Hepatocyte (in vitro differentiated cells): ENCODE measurements at regions not wholly inside any gene's neighbourhood (a gene's known extent, or its start where the extent isn't known, plus 50 kb on each side); places are given as distances from the start of the nearest gene placed in this dataset.

ENCODE experiments used
- DNase-seq: peaks from one replicate; pipeline ENCODE4 v3.0.0-alpha.2; 2016; ENCODE audit warnings: low spot score
- H2AFZ ChIP-seq: fragments of 200-600 bp; sonication (generic); 2 replicates; pipeline ENCODE4 v1.6.0; 2016; ENCODE audit warnings: antibody characterized with exemption, mild to moderate bottlenecking
- H3K27ac ChIP-seq: fragments of 200-600 bp; sonication (generic); 2 replicates; pipeline ENCODE4 v1.5.1; 2016; ENCODE audit warnings: mild to moderate bottlenecking
- H3K27me3 ChIP-seq: fragments of 200-600 bp; sonication (generic); 2 replicates; pipeline ENCODE4 v1.6.1; 2016
- H3K36me3 ChIP-seq: fragments of 200-600 bp; sonication (generic); replicated peaks from 2 replicates; pipeline ENCODE4 v1.5.1; 2016; ENCODE audit warnings: low read depth; ENCODE audit not compliant: insufficient read depth
- H3K4me1 ChIP-seq: fragments of 200-600 bp; sonication (generic); 2 replicates; pipeline ENCODE4 v1.5.1; 2016; ENCODE audit warnings: mild to moderate bottlenecking, moderate library complexity; ENCODE audit not compliant: insufficient read depth
- H3K4me2 ChIP-seq: fragments of 200-600 bp; sonication (generic); 2 replicates; pipeline ENCODE4 v1.6.0; 2016
- H3K4me3 ChIP-seq: fragments of 200-600 bp; sonication (generic); 2 replicates; pipeline ENCODE4 v1.5.1; 2016; ENCODE audit warnings: mild to moderate bottlenecking
- H3K79me2 ChIP-seq: fragments of 200-600 bp; sonication (generic); 2 replicates; pipeline ENCODE4 v1.6.0; 2017; ENCODE audit warnings: mild to moderate bottlenecking
- H3K9me2 ChIP-seq: fragments of 200-600 bp; sonication (generic); replicated peaks from 2 replicates; pipeline ENCODE4 v1.6.0; 2017; ENCODE audit warnings: mild to moderate bottlenecking; ENCODE audit not compliant: insufficient read depth
- H3K9me3 ChIP-seq: fragments of 200-600 bp; sonication (generic); 2 replicates; pipeline ENCODE4 v1.5.1; 2016; ENCODE audit warnings: low read depth, mild to moderate bottlenecking
- H4K20me1 ChIP-seq: fragments of 200-600 bp; sonication (generic); 2 replicates; pipeline ENCODE4 v1.6.0; 2016; ENCODE audit warnings: mild to moderate bottlenecking; ENCODE audit not compliant: insufficient read depth, poor library complexity, severe bottlenecking
- CTCF ChIP-seq: fragments of 200-600 bp; sonication (generic); IDR thresholded peaks from 2 replicates; pipeline ENCODE4 v1.5.1; 2016; ENCODE audit warnings: antibody characterized with exemption, mild to moderate bottlenecking; ENCODE audit not compliant: poor library complexity
- EZH2 ChIP-seq: fragments of 200-600 bp; sonication (generic); IDR thresholded peaks from 2 replicates; pipeline ENCODE4 v1.6.1; 2016; ENCODE audit warnings: antibody characterized with exemption, mild to moderate bottlenecking, borderline replicate concordance
- EZH2phosphoT487 ChIP-seq: fragments of 200-600 bp; sonication (generic); IDR thresholded peaks from one replicate; pipeline ENCODE4 v1.6.1; 2018; ENCODE audit warnings: antibody characterized with exemption, mild to moderate bottlenecking, low read depth, moderate library complexity; ENCODE audit not compliant: unreplicated experiment, severe bottlenecking
- WGBS: methylation state at CpG from one replicate; pipeline ENCODE4 v1.1.6; 2016; ENCODE audit warnings: low lambda C conversion rate; ENCODE audit errors: missing lambda C conversion rate; 5-methylcytosine and 5-hydroxymethylcytosine counted together

GRCh38 chr4:174084981-174085380 is 198.5 kb downstream of the FBXO8 start:
- no peaks in the 10 kb centered on the region for H3K27me3 ChIP-seq
- H4K20me1 ChIP-seq = no peaks in the 10 kb centered on the region
- no peak overlapping the region for H3K4me2 ChIP-seq
- no peak overlapping the region for H3K27ac ChIP-seq
- DNase-seq = no peak
- H3K36me3 ChIP-seq = no peaks in the 10 kb centered on the region
- H3K79me2 ChIP-seq = no peaks in the 10 kb centered on the region
- no peaks in the 10 kb centered on the region for H3K4me1 ChIP-seq
- H3K4me3 ChIP-seq = no peak overlapping the region
- WGBS = 77% methylated on average over 2 of the region's 2 CpGs
- TF ChIP-seq CTCF (no peak), EZH2phosphoT487 (no peak), EZH2 (no peak)
- H3K9me2 ChIP-seq = no peaks in the 10 kb centered on the region
- no peak overlapping the region for H2AFZ ChIP-seq
- H3K9me3 ChIP-seq = no peaks in the 10 kb centered on the region

GRCh38 chr4:174084542-174084941 is 198.9 kb downstream of the FBXO8 start:
- Histone ChIP-seq H3K4me1 (no peaks in the 10 kb centered on the region), H3K9me2 (no peaks in the 10 kb centered on the region), H3K9me3 (no peaks in the 10 kb centered on the region), H3K79me2 (no peaks in the 10 kb centered on the region), H3K36me3 (no peaks in the 10 kb centered on the region), H3K4me2 (no peak overlapping the region), H3K27ac (peak overlapping the region; percentile 3), H2AFZ (no peak overlapping the region), H3K4me3 (no peak overlapping the region), H3K27me3 (no peaks in the 10 kb centered on the region), H4K20me1 (no peaks in the 10 kb centered on the region)
- no peak for DNase-seq
- 38% methylated on average over 1 of the region's 1 CpG for WGBS
- TF ChIP-seq EZH2 = no peak
- no peak for TF ChIP-seq EZH2phosphoT487
- no peak for TF ChIP-seq CTCF

GRCh38 chr4:174080361-174080760 is 203.1 kb downstream of the FBXO8 start:
- Histone ChIP-seq H3K27me3 (no peaks in the 10 kb centered on the region), H3K79me2 (no peaks in the 10 kb centered on the region), H3K27ac (peak overlapping the region; percentile 81), H3K4me3 (no peak overlapping the region), H2AFZ (no peak overlapping the region), H3K36me3 (no peaks in the 10 kb centered on the region), H3K9me3 (no peaks in the 10 kb centered on the region), H4K20me1 (no peaks in the 10 kb centered on the region), H3K4me2 (no peak overlapping the region), H3K9me2 (no peaks in the 10 kb centered on the region), H3K4me1 (no peaks in the 10 kb centered on the region)
- TF ChIP-seq EZH2 = no peak
- TF ChIP-seq CTCF = no peak
- TF ChIP-seq EZH2phosphoT487 = no peak
- DNase-seq = peak; percentile 35

- H3K79me2 ChIP-seq = no peaks in the 10 kb centered on the region
- H3K27me3 ChIP-seq = no peaks in the 10 kb centered on the region
- no peaks in the 10 kb centered on the region for H3K36me3 ChIP-seq
- no peak overlapping the region for H3K4me2 ChIP-seq
- no peak overlapping the region for H2AFZ ChIP-seq
- H3K4me1 ChIP-seq = no peaks in the 10 kb centered on the region
- no peaks in the 10 kb centered on the region for H3K9me3 ChIP-seq
- no peak for DNase-seq
- H3K9me2 ChIP-seq = no peaks in the 10 kb centered on the region
- TF ChIP-seq EZH2 (no peak), EZH2phosphoT487 (no peak), CTCF (no peak)
- H3K27ac ChIP-seq = peak overlapping the region; percentile 29
- no peak overlapping the region for H3K4me3 ChIP-seq
- H4K20me1 ChIP-seq = no peaks in the 10 kb centered on the region
Observed at GRCh38 chr4:174071595-174071994, 211.9 kb downstream of the FBXO8 start.
